Right lobe of liver (tissue), 4 donors: ENCODE measurements at regions not wholly inside any gene's neighbourhood (a gene's known extent, or its start where the extent isn't known, plus 50 kb on each side); places are given as distances from the start of the nearest gene placed in this dataset.

Experiments
- POLR2A ChIP-seq: fragments of 450-650 bp; IDR thresholded peaks from one replicate; pipeline ENCODE4 v1.6.1; 2017; ENCODE audit warnings: antibody characterized with exemption, mild to moderate bottlenecking
- TF ChIP-seq, protein P1 (sequence below), 4 donors: fragments of 200-600 bp in 3 of 4; fragments of 450-650 bp in 1 of 4; IDR thresholded peaks; one replicate each; pipeline versions ENCODE4 v1.5.1 to v1.8.0; 2016 to 2022; ENCODE audit warnings: antibody characterized with exemption in 4 of 4, mild to moderate bottlenecking in 2 of 4
- donor health status: DM: no; HTN: no; CAD: no.
- donor health status: DM: no; HTN: no; CAD: no.
- donor health status: DM: no; HTN: yes; CAD: no.

DNA sequence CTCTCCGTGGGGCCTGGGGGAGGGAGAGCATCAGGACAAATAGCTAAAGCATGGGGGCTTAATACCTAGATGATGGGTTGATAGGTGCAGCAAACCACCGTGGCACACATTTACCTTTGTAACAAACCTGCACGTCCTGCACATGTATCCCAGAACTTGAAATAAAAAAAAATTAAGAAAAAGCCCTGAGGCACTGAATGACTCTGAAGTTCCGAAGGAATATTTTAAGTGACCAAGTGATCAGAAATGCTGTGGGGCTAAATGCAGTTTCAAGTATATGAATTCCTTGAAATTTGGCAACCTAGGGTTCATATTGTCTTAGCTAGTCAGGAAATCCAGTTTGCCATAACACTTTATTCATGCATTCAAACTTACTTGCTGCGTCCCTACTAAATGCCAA is 127.5 kb downstream of the MC4R start:
- TF ChIP-seq, protein P1, sequence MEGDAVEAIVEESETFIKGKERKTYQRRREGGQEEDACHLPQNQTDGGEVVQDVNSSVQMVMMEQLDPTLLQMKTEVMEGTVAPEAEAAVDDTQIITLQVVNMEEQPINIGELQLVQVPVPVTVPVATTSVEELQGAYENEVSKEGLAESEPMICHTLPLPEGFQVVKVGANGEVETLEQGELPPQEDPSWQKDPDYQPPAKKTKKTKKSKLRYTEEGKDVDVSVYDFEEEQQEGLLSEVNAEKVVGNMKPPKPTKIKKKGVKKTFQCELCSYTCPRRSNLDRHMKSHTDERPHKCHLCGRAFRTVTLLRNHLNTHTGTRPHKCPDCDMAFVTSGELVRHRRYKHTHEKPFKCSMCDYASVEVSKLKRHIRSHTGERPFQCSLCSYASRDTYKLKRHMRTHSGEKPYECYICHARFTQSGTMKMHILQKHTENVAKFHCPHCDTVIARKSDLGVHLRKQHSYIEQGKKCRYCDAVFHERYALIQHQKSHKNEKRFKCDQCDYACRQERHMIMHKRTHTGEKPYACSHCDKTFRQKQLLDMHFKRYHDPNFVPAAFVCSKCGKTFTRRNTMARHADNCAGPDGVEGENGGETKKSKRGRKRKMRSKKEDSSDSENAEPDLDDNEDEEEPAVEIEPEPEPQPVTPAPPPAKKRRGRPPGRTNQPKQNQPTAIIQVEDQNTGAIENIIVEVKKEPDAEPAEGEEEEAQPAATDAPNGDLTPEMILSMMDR (IDR thresholded peaks at IDR 0.05): no peak
- TF ChIP-seq POLR2A: no peak
